Stimulated activated CD4-positive, alpha-beta T cell treated with anti-CD3 and anti-CD28 coated beads, Interleukin-1b, Interleukin-23, amount 100 ng/mL, for 48 hours (primary cell): ENCODE measurements at regions not wholly inside any gene's neighbourhood (a gene's known extent, or its start where the extent isn't known, plus 50 kb on each side); places are given as distances from the start of the nearest gene placed in this dataset.
"Not testable (repeated sequence)": the region's sequence is repeated elsewhere in the genome, so short reads cannot be mapped to it uniquely, and the experiment has no call there.

Experiments used
- DNase-seq: peaks from one replicate; pipeline ENCODE4 v3.0.0-alpha.2; 2020

- no peak for DNase-seq
These were observed 117.4 kb upstream of the DNAJC10 start for GRCh38 chr2:182598626-182599025.

GRCh38 chr2:182605166-182605565, 110.9 kb upstream of the DNAJC10 start:
- no peak for DNase-seq

- no peak for DNase-seq
These were observed 109.1 kb upstream of the DNAJC10 start for GRCh38 chr2:182606728-182607681.

GRCh38 chr2:182608181-182608845, 107.7 kb upstream of the DNAJC10 start:
- no peak for DNase-seq

- DNase-seq = not testable (repeated sequence)
These were observed 107.1 kb upstream of the DNAJC10 start for GRCh38 chr2:182609005-182609404.

GRCh38 chr2:182610231-182610630, 105.8 kb upstream of the DNAJC10 start:
- DNase-seq = no peak

GRCh38 chr2:182611009-182611408, 105.0 kb upstream of the DNAJC10 start:
- DNase-seq = no peak

- no peak for DNase-seq
These were observed 101.0 kb upstream of the DNAJC10 start for GRCh38 chr2:182615036-182615435.

- DNase-seq = no peak
These were observed 99.3 kb upstream of the DNAJC10 start for GRCh38 chr2:182616471-182617393.

- DNase-seq = no peak
These were observed 97.4 kb upstream of the DNAJC10 start for GRCh38 chr2:182618672-182619079.

GRCh38 chr2:182619276-182619675, 96.8 kb upstream of the DNAJC10 start:
- no peak for DNase-seq

- no peak for DNase-seq
These were observed 94.9 kb upstream of the DNAJC10 start for GRCh38 chr2:182621191-182621590.

GRCh38 chr2:182621810-182622209, 94.2 kb upstream of the DNAJC10 start:
- no peak for DNase-seq

GRCh38 chr2:182622231-182622630, 93.8 kb upstream of the DNAJC10 start:
- no peak for DNase-seq

GRCh38 chr2:182625814-182626213, 90.2 kb upstream of the DNAJC10 start:
- no peak for DNase-seq

- no peak for DNase-seq
These were observed 87.1 kb upstream of the DNAJC10 start for GRCh38 chr2:182628916-182629315.

- no peak for DNase-seq
These were observed 85.8 kb upstream of the DNAJC10 start for GRCh38 chr2:182630207-182630606.

GRCh38 chr2:182631299-182631698, 84.8 kb upstream of the DNAJC10 start:
- DNase-seq = no peak

- DNase-seq = no peak
These were observed 81.7 kb upstream of the DNAJC10 start for GRCh38 chr2:182634386-182634785.

GRCh38 chr2:182636699-182637098, 79.4 kb upstream of the DNAJC10 start:
- DNase-seq = no peak

GRCh38 chr2:182638667-182639066, 77.4 kb upstream of the DNAJC10 start:
- DNase-seq = no peak

- no peak for DNase-seq
These were observed 76.1 kb upstream of the DNAJC10 start for GRCh38 chr2:182639971-182640370.

- DNase-seq = peak; percentile 6
These were observed 73.7 kb upstream of the DNAJC10 start for GRCh38 chr2:182642328-182642727.
